ENCODE measurements at regions not wholly inside any gene's neighbourhood (a gene's known extent, or its start where the extent isn't known, plus 50 kb on each side); places are given as distances from the start of the nearest gene placed in this dataset.
"Not testable (repeated sequence)": the region's sequence is repeated elsewhere in the genome, so short reads cannot be mapped to it uniquely, and the experiment has no call there.

GRCh38 chr2:122754561-122754960 is 999.1 kb downstream of the TSN start:
- no peak for DNase-seq (ENCODE audit: low spot score)

GRCh38 chr2:122755281-122755780 is 999.9 kb downstream of the TSN start:
- no peak for DNase-seq (ENCODE audit: low spot score)

GRCh38 chr2:122758967-122759366 is 1003.5 kb downstream of the TSN start:
- no peak for DNase-seq (ENCODE audit: low spot score)

GRCh38 chr2:122764014-122764413 is 1008.6 kb downstream of the TSN start:
- no peak for DNase-seq (ENCODE audit: low spot score)

GRCh38 chr2:122780251-122780650 is 1024.8 kb downstream of the TSN start:
- DNase-seq (ENCODE audit: low spot score) = no peak

GRCh38 chr2:122794100-122794499 is 1038.6 kb downstream of the TSN start:
- DNase-seq (ENCODE audit: low spot score) = no peak

- DNase-seq (ENCODE audit: low spot score) = no peak
These were observed 1040.3 kb downstream of the TSN start for GRCh38 chr2:122795763-122796162.

GRCh38 chr2:122799391-122799790 is 1043.9 kb downstream of the TSN start:
- no peak for DNase-seq (ENCODE audit: low spot score)

GRCh38 chr2:122800781-122801180 is 1045.3 kb downstream of the TSN start:
- no peak for DNase-seq (ENCODE audit: low spot score)

- no peak for DNase-seq (ENCODE audit: low spot score)
These were observed 1049.0 kb downstream of the TSN start for GRCh38 chr2:122804494-122804893.

GRCh38 chr2:122805346-122805745 is 1049.9 kb downstream of the TSN start:
- no peak for DNase-seq (ENCODE audit: low spot score)

- no peak for DNase-seq (ENCODE audit: low spot score)
These were observed 1053.0 kb downstream of the TSN start for GRCh38 chr2:122808286-122808969.

- not testable (repeated sequence) for DNase-seq (ENCODE audit: low spot score)
These were observed 1056.8 kb downstream of the TSN start for GRCh38 chr2:122812214-122812613.

GRCh38 chr2:122815120-122815519 is 1059.7 kb downstream of the TSN start:
- DNase-seq (ENCODE audit: low spot score) = no peak

- DNase-seq (ENCODE audit: low spot score) = no peak
These were observed 1061.4 kb downstream of the TSN start for GRCh38 chr2:122816803-122817202.

GRCh38 chr2:122822319-122822718 is 1066.9 kb downstream of the TSN start:
- DNase-seq (ENCODE audit: low spot score) = no peak

GRCh38 chr2:122830157-122830556 is 1074.7 kb downstream of the TSN start:
- no peak for DNase-seq (ENCODE audit: low spot score)

- DNase-seq (ENCODE audit: low spot score) = no peak
These were observed 1076.2 kb downstream of the TSN start for GRCh38 chr2:122831649-122832048.

GRCh38 chr2:122843503-122843902 is 1088.1 kb downstream of the TSN start:
- no peak for DNase-seq (ENCODE audit: low spot score)

- DNase-seq (ENCODE audit: low spot score) = no peak
These were observed 1095.7 kb downstream of the TSN start for GRCh38 chr2:122851161-122851560.

- no peak for DNase-seq (ENCODE audit: low spot score)
These were observed 1096.6 kb downstream of the TSN start for GRCh38 chr2:122851972-122852531.

GRCh38 chr2:122856696-122857095 is 1101.2 kb downstream of the TSN start:
- no peak for DNase-seq (ENCODE audit: low spot score)

GRCh38 chr2:122858075-122858702 is 1102.7 kb downstream of the TSN start:
- DNase-seq (ENCODE audit: low spot score) = no peak

Data from SK-N-DZ (cell line).